Activated effector memory CD4-positive, alpha-beta T cell treated with Interleukin-2 at 50 U/mL for 16 hours (primary cell): ENCODE measurements at regions not wholly inside any gene's neighbourhood (a gene's known extent, or its start where the extent isn't known, plus 50 kb on each side); places are given as distances from the start of the nearest gene placed in this dataset.
"Not testable (repeated sequence)": the region's sequence is repeated elsewhere in the genome, so short reads cannot be mapped to it uniquely, and the experiment has no call there.

Experiments used
- DNase-seq: peaks from one replicate; pipeline ENCODE4 v3.0.0-alpha.2; 2020

DNA sequence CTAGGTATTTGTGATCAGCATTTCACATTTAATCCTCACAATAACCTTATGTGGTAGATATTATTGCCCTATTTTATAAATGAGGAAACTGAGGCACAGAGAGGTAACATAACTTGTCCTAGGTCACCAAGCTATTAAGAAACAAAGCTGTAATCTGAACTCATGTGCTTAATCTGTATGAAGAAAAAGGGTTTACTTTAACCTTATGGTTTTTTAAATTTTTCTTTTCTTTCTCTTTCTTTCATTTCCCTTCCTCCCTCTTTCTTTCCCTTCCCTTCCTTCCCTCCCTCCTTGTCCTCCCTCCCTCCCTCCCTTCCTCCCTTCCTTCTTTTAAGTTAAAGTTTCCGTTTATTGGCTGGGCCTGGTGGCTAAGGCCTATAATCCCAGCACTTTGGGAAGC, 105.2 kb upstream of the AMZ2 start:
- DNase-seq = no peak

- no peak for DNase-seq
Measured at GRCh38 chr17:68143425-68143824, 104.4 kb upstream of the AMZ2 start.

DNA sequence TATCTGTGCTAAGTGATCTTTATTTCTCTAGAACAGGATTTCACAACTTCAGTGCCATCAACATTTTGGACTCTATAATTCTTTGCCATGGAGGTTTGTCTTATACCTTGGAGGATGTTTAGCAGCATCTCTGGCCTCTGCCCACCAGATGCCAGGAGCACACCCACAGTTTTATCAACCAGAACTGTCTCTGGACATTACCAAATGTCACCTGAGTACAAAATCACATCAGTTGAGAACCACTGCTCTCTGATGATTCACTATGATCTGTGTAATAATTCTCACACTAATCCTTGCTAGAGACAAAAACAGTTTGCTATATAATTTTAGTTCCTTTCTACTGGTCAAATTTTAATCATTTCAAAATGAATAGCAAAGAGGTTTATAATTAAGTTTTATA, 102.8 kb upstream of the AMZ2 start:
- DNase-seq = no peak

- DNase-seq = no peak
Measured at GRCh38 chr17:68148936-68149335, 98.9 kb upstream of the AMZ2 start.

DNA sequence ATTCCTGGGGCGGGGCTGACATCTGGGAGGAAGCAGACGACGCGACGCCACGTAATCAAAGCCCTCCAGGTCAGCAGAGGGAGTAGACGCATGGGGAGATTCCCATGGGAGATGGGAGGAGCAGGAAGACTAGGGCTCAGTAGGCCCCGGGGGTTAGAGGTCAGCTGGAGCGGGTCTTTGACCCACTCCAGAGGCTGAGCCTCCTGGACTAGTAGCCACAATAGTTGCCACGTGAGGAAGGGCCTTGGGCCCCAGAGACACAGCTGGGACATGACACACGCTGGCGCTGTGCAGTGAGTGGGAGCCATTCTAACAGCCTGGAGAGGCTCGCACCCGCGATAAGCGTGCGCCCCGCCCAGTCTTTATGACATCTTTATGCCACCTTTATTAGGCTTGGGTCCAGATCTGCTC, 95.7 kb upstream of the AMZ2 start:
- DNase-seq = no peak

DNA sequence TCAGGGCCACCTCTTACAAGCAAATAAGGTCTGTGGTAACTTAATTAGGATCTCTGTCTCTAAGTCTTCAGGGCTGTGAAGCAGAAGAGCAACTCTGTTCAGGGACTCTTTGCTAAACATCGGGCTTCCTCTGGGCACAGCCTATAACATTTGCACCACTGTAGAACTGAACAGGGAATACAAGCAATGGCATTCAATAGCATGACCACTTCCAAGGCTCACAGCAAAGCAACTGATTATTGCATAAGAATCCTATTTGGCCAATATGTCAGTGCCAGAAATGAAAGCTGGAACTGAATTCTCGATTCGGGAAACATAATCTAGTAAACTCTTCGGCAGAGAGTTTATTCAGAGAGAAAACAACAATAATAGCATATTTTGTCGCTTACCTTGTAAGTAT, 92.2 kb upstream of the AMZ2 start:
- no peak for DNase-seq

DNA sequence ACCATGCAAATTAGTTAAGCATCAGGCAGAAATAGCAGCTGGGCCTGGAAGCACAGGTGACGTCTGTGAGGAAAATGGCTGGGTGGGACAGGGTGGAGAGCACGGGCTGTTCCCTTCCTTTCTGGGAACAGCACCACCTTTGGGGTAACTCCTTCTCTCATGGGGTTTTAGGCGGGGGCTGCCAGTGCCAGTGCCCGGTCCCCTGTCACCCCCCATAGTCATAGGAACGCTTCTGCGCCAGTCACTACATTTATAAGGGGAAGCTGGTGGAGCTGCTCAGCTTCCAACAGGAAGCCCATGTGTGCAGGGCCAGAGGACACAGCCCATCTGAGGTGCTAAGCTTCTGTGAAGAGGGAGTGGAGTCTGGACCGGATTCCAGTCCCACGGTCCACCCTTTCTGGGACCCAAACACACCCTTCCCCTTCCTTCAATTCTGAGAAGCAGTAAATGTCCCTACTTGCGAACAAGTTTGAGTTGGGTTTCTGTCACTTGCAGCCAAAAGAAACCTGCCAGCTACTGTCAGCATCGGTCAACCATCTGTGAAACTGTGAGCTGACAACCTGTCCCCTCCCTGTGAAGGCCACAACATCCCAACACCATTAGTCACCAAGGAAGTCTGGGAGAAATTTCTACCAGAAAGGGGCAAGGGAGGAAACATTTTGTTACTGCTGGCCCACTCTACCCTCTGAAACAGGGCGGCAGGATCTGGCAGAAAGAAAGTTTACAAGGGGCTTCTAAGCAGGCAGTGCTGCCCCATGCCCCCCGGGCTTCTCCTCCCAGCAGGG, 86.0 kb upstream of the AMZ2 start:
- no peak for DNase-seq

- not testable (repeated sequence) for DNase-seq
Measured at GRCh38 chr17:68168273-68169164, 79.3 kb upstream of the AMZ2 start.

DNA sequence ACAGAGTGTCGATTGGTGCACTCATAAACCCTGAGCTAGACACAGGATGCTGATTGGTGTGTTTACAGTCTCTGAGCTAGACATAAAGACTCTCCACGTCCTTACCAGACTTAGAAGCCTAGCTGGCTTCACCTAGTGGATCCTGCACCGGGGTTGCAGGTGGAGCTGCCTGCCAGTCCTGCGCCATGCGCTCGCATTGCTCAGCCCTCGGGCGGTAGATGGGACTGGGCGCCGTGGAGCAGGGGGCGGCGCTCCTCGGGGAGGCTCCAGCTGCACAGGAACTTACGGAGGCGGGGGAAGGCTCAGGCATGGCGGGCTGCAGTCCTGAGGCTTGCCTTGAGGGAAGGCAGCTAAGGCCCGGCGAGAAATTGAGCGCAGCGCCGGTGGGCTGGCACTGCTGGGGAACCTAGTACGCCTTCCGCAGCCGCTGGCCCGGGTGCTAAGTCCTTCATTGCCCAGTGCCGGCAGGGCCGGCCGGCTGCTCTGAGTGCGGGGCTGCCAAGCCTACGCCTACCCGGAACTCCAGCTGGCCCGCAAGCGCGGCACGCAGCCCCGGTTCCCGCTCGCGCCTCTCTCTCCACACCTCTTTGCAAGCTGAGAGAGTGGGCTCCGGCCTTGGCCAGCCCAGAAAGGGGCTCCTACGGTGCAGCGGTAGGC, 78.5 kb upstream of the AMZ2 start:
- DNase-seq = not testable (repeated sequence)

DNA sequence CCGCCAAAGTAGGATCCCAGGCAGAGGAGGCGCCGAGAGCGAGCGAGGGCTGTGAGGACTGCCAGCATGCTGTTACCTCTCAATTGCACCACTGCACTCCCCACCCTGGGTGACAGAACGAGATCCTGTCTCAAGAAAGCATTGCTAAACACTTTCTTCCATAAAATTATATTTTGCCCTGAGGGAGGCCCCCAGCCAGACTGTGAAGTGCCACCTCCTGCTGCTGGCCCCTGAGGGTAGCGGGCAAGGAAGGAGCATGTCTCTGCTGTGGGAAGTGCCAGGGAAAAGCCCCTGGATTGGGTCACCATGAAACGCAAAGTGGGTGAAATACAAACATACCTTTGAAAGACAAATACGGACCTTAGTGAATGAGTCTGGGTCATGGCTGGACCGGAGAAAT, 78.0 kb upstream of the AMZ2 start:
- no peak for DNase-seq

GRCh38 chr17:68170246-68170645, 77.6 kb upstream of the AMZ2 start:
- DNase-seq = no peak

GRCh38 chr17:68172461-68172954, 75.3 kb upstream of the AMZ2 start:
- peak; percentile 56 for DNase-seq

DNA sequence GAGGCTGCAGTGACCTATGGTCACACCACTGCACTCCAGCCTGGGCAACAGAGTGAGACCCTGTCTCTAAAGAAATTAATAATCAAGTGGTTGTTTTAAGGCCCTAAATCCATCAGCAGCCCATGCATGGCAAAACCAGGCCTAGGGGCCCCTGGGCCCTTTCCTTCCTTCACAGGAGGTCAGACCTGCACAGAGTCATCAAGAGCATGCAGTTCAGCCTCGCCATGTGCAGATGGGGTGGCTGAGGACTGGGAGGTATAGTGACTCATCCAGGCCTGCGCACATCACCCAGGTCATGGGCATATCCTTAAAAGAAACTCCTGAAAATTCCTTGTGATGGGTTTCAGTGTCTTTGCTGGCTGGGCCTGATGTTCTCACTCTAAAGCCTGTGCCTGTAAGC, 72.4 kb upstream of the AMZ2 start:
- DNase-seq = no peak

- DNase-seq = no peak
Measured at GRCh38 chr17:68175905-68176304, 71.9 kb upstream of the AMZ2 start.

GRCh38 chr17:68176718-68177117, 71.1 kb upstream of the AMZ2 start:
- DNase-seq = no peak

DNA sequence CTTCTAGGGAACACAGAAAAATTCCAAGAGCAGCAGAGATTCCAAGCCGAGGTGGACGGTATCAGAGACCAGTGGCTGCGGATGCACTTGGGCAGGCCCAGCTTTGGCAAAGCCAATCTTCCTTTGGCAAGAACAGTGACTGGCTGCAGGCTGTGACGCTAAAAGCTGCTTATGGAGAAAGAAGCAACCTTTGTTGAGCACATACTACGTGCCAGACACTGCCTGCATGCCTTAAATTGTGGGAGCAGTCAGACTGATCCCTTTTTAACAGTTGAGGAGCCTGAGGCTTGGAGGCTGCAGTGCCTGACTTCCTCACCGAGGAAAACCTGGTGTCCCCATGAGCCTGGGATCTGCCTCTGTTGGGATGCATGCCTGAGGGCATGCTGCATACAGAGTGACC, 69.0 kb upstream of the AMZ2 start:
- no peak for DNase-seq

DNA sequence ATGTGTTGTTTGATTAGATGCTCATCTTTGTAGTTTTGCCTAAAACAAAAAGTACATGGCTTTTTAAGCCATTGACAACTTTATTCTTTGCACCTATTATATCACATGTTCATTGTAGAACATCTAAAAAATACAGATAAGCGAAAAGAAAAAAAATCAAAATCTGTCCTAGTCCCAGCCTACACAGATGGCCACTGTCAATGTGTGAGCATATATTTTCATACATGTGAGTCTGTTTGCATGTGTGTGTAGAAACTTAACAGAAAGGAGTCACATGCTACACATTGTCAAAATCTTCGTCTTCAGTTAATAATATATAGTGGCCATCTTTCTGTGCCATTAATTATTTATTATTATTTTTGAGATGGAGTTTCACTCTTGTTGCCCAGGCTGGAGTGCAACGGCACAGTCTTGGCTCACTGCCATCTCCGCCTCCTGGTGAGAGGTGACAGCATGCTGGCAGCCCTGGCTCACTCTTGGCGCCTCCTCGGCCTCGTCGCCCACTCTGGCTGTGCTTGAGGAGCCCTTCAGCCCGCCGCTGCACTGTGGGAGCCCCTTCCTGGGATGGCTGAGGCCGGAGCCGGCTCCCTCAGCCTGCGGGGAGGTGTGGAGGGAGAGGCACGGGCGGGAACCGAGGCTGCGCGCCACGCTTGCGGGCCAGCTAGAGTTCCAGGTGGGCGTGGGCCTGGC, 68.5 kb upstream of the AMZ2 start:
- no peak for DNase-seq

DNA sequence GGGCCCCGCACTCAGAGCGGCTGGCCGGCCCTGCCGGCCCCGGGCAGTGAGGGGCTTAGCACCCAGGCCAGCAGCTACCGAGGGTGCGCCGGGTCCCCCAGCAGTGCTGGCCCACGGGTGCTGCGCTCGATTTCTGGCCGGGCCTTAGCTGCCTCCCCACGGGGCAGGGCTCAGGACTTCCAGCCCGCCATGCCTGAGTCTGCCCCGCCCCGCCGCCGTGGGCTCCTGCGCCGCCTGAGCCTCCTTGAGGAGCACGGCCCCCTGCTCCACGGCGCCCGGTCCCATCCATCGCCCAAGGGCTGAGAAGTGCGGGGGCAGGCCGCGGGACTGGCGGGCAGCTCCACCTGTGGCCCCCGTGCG, 67.9 kb upstream of the AMZ2 start:
- no peak for DNase-seq

GRCh38 chr17:68182011-68182306, 65.9 kb upstream of the AMZ2 start:
- DNase-seq = no peak

DNA sequence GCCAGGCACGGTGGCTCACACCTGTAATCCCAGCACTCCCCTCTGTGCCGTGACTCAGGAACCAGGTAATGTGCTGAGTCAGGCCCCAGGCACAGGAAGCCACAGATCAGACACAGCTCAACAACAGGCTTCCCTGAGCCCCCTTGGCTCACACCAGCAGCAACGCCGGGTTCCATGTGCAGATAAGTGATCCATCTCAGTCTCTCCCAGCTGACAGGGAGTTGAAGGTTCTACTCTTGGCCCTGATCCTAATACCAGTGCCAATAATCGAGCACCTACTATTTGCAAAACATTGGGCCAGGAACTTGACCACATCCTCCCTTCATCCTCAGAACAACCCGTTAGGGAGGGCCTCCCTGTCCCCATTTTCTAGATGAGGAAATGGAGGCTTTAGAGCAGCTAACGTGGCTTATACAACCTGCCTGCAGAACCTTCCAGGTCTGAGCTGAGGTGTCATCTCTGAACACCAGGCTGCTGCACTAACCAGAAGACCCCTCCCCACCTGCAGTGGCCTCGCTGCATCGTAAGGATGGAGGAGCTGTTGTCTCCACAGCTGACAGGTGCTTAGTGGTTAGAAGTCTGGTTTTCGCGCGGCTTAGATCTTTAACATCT, 64.8 kb upstream of the AMZ2 start:
- peak; percentile 74 for DNase-seq

DNA sequence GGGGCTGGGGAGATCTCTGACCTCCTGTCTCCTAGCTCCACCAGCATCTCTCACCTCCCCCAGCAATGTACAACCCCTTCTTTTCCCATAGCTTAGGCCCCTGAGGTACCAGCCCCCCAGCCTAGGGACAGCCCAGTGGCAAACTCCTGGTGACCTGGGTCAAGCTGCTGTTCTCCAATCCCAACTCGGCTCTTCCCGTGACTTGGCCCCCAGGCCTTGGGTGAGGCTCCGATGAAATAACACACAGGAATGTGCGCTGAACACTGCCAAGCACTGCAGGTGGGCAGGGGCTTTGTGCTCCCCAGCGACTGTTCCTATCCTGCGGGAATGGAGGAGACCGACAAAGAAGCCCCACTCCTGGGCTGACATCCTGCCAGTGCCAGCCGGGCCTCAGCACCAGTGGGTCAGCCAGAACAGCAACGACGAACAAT, 63.7 kb upstream of the AMZ2 start:
- DNase-seq = no peak

DNA sequence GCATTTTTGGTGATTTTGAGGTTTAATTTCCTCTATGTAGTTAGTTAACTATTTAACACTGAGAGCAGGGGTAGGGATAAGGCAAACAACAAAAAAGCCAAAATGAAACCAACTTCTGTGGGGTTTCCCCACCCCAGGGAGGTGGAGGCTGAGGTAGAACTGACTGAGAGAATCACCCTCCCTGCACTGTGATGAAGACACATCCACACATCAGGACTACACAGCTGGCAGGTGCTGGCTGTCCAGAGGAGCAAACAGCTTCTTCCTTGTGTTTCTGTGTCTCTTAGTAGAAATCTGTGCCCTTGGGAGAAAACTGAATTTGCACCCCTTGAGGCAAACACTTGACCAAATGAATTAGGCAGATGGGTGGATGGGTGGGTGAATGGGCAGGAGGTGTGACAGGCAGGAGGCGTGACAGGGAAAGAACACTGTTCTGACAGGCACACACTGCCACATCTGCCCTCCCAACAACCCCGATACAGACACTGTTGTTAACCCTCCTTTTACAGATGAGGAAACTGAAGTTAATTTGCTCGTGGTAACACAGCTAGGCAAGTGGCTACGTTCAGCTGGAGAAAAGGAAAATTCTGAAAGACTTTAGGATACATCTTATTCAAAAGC, 62.9 kb upstream of the AMZ2 start:
- peak; percentile 47 for DNase-seq
